OCI-LY3 (cell line): ENCODE measurements at regions not wholly inside any gene's neighbourhood (a gene's known extent, or its start where the extent isn't known, plus 50 kb on each side); places are given as distances from the start of the nearest gene placed in this dataset.

ENCODE experiments used
- H2AFZ ChIP-seq: fragments of 200-600, 300-600 bp; shearing (Covaris generic); 2 replicates; pipeline ENCODE4 v1.6.0; 2014; ENCODE audit warnings: antibody characterized with exemption, low read depth, low read length
- H3K27ac ChIP-seq: fragments of 200-600, 300-600 bp; sonication (generic); 2 replicates; pipeline ENCODE4 v1.5.1; 2014; ENCODE audit warnings: mild to moderate bottlenecking, low read length, moderate library complexity, mixed read lengths
- H3K27me3 ChIP-seq: fragments of 200-600, 300-600 bp; sonication (generic); 2 replicates; pipeline ENCODE4 v1.6.1; 2014; ENCODE audit warnings: low read depth, low read length, mixed read lengths
- H3K36me3 ChIP-seq: fragments of 200-600, 300-600 bp; sonication (generic); replicated peaks from 2 replicates; pipeline ENCODE3; 2014; ENCODE audit warnings: low read depth, low read length, mixed read lengths
- H3K4me1 ChIP-seq: fragments of 300-600, 200-600 bp; sonication (generic); 2 replicates; pipeline ENCODE4 v1.6.1; 2014; ENCODE audit warnings: low read length, mixed read lengths
- H3K4me2 ChIP-seq: fragments of 200-600, 300-600 bp; sonication (generic); 2 replicates; pipeline ENCODE4 v1.6.1; 2014; ENCODE audit warnings: low read length, mixed read lengths
- H3K4me3 ChIP-seq: fragments of 300-600, 200-600 bp; sonication (generic); 2 replicates; pipeline ENCODE4 v1.5.1; 2014; ENCODE audit warnings: antibody characterized with exemption, mild to moderate bottlenecking, low read length, moderate library complexity
- H3K79me2 ChIP-seq: fragments of 300-600, 200-600 bp; shearing (Covaris generic); 2 replicates; pipeline ENCODE4 v1.6.1; 2014; ENCODE audit warnings: mild to moderate bottlenecking, low read length, mixed read lengths
- H3K9ac ChIP-seq: fragments of 300-600, 200-600 bp; shearing (Covaris generic); 2 replicates; pipeline ENCODE4 v1.6.0; 2014; ENCODE audit warnings: mild to moderate bottlenecking, low read length, moderate library complexity
- H3K9me3 ChIP-seq: fragments of 200-600, 300-600 bp; shearing (Covaris generic); 2 replicates; pipeline ENCODE4 v1.6.1; 2014; ENCODE audit warnings: low read length, mixed read lengths; ENCODE audit not compliant: insufficient read depth
- H4K20me1 ChIP-seq: fragments of 200-600, 300-600 bp; sonication (generic); 2 replicates; pipeline ENCODE4 v1.6.1; 2016; ENCODE audit warnings: low read length, mixed read lengths; ENCODE audit not compliant: insufficient read depth
- EZH2phosphoT487 ChIP-seq: fragments of 200-600 bp; shearing (Covaris generic); IDR thresholded peaks from 2 replicates; pipeline ENCODE4 v1.6.1; 2018; ENCODE audit warnings: antibody characterized with exemption, mixed run types, low read depth
- TF ChIP-seq, protein P1 (sequence below): fragments of 200-600, 300-600 bp; sonication (generic); IDR thresholded peaks from 2 replicates; pipeline ENCODE4 v1.5.1; 2014; ENCODE audit warnings: antibody characterized with exemption, low read length, low read depth

DNA sequence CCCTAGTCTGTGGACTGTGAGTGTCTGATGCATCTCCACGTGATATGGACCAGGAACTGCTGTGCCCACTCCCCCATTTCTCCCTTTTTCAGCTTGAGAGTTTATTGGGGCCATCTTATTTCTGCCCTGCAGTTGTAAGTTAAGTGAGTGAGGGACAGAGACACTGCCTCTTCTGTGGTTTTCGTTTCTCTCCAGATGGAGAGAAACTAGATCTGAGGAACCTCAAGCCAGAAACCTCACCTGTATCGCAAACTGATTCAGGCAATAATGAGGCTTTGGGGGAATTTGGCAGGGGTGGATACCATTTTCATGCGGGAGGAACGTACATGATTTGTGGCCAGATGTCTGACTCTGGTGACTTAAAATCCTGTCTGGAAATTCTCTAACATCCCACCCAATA lies 641.7 kb downstream of the TNS3 start:
- H3K4me3 ChIP-seq, result peak overlapping the region; percentile 60
- peak overlapping the region; percentile 3; the same call in 1 of the 2 replicates for H2AFZ ChIP-seq
- no peak for TF ChIP-seq EZH2phosphoT487
- TF ChIP-seq, protein P1, sequence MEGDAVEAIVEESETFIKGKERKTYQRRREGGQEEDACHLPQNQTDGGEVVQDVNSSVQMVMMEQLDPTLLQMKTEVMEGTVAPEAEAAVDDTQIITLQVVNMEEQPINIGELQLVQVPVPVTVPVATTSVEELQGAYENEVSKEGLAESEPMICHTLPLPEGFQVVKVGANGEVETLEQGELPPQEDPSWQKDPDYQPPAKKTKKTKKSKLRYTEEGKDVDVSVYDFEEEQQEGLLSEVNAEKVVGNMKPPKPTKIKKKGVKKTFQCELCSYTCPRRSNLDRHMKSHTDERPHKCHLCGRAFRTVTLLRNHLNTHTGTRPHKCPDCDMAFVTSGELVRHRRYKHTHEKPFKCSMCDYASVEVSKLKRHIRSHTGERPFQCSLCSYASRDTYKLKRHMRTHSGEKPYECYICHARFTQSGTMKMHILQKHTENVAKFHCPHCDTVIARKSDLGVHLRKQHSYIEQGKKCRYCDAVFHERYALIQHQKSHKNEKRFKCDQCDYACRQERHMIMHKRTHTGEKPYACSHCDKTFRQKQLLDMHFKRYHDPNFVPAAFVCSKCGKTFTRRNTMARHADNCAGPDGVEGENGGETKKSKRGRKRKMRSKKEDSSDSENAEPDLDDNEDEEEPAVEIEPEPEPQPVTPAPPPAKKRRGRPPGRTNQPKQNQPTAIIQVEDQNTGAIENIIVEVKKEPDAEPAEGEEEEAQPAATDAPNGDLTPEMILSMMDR, result no peak
- peak overlapping the region; percentile 47; the same call in 1 of the 2 replicates for H3K9ac ChIP-seq
- no peaks in the 10 kb centered on the region for H3K9me3 ChIP-seq
- peaks cover 4% of the 10 kb centered on the region for H3K36me3 ChIP-seq
- peaks cover 51% of the 10 kb centered on the region for H3K4me1 ChIP-seq
- no peaks in the 10 kb centered on the region for H3K27me3 ChIP-seq
- no peaks in the 10 kb centered on the region for H4K20me1 ChIP-seq
- no peaks in the 10 kb centered on the region for H3K79me2 ChIP-seq
- H3K4me2 ChIP-seq, result peak overlapping the region; percentile 91
- peak overlapping the region; percentile 75 for H3K27ac ChIP-seq

GRCh38 chr7:46939558-46939957 lies 642.4 kb downstream of the TNS3 start:
- peaks cover 56% of the 10 kb centered on the region for H3K4me1 ChIP-seq
- no peaks in the 10 kb centered on the region for H4K20me1 ChIP-seq
- H3K27ac ChIP-seq, result peak overlapping the region; percentile 75

GRCh38 chr7:46939089-46939488 lies 642.8 kb downstream of the TNS3 start:
- TF ChIP-seq, protein P1, result no peak
- no peak for TF ChIP-seq EZH2phosphoT487
- peak overlapping the region; percentile 60 for H3K4me3 ChIP-seq
- H3K9ac ChIP-seq, result peak overlapping the region; percentile 48
- H3K27me3 ChIP-seq, result no peaks in the 10 kb centered on the region
- H3K4me2 ChIP-seq, result peak overlapping the region; percentile 91
- no peaks in the 10 kb centered on the region for H3K9me3 ChIP-seq
- H3K36me3 ChIP-seq, result peaks cover 4% of the 10 kb centered on the region
- H3K79me2 ChIP-seq, result no peaks in the 10 kb centered on the region
- peak overlapping the region; percentile 75 for H3K27ac ChIP-seq
- peaks cover 60% of the 10 kb centered on the region for H3K4me1 ChIP-seq
- H4K20me1 ChIP-seq, result no peaks in the 10 kb centered on the region
- H2AFZ ChIP-seq, result no peak overlapping the region

More at GRCh38 chr7:46939558-46939957, 642.4 kb downstream of the TNS3 start:
- no peaks in the 10 kb centered on the region for H3K79me2 ChIP-seq
- H3K4me2 ChIP-seq, result peak overlapping the region; percentile 91
- peak overlapping the region; percentile 60 for H3K4me3 ChIP-seq
- H3K36me3 ChIP-seq, result peaks cover 4% of the 10 kb centered on the region
- TF ChIP-seq, protein P1, result no peak
- TF ChIP-seq EZH2phosphoT487, result no peak
- H3K27me3 ChIP-seq, result no peaks in the 10 kb centered on the region
- peak overlapping the region; percentile 48; the same call in 1 of the 2 replicates for H3K9ac ChIP-seq
- no peaks in the 10 kb centered on the region for H3K9me3 ChIP-seq
- peak overlapping the region; percentile 3; the same call in 1 of the 2 replicates for H2AFZ ChIP-seq

GRCh38 chr7:46937826-46938225 lies 644.1 kb downstream of the TNS3 start:
- H3K4me3 ChIP-seq, result no peak overlapping the region
- H3K4me1 ChIP-seq, result peaks cover 72% of the 10 kb centered on the region
- no peaks in the 10 kb centered on the region for H3K79me2 ChIP-seq
- H2AFZ ChIP-seq, result no peak overlapping the region
- H3K9ac ChIP-seq, result no peak overlapping the region
- H3K27me3 ChIP-seq, result no peaks in the 10 kb centered on the region
- H3K9me3 ChIP-seq, result no peaks in the 10 kb centered on the region
- H3K4me2 ChIP-seq, result no peak overlapping the region
- no peaks in the 10 kb centered on the region for H4K20me1 ChIP-seq
- H3K36me3 ChIP-seq, result peaks cover 4% of the 10 kb centered on the region
- no peak overlapping the region for H3K27ac ChIP-seq
- TF ChIP-seq, protein P1, result no peak
- no peak for TF ChIP-seq EZH2phosphoT487
